SH-SY5Y (cell line): ENCODE measurements at regions not wholly inside any gene's neighbourhood (a gene's known extent, or its start where the extent isn't known, plus 50 kb on each side); places are given as distances from the start of the nearest gene placed in this dataset.

Source experiments
- GATA2 ChIP-seq: IDR thresholded peaks from 2 replicates; pipeline ENCODE4 v1.6.1; 2011; ENCODE audit warnings: mild to moderate bottlenecking, low read depth, low read length
- GATA3 ChIP-seq: IDR thresholded peaks from 2 replicates; pipeline ENCODE4 v1.6.1; 2011; ENCODE audit warnings: low read depth, mild to moderate bottlenecking, low read length, moderate library complexity

GRCh38 chr2:857937-858336 lies 92.7 kb upstream of the SNTG2 start:
- TF ChIP-seq GATA3 (no peak), GATA2 (no peak)
